GM04503 (cell line): ENCODE measurements at regions not wholly inside any gene's neighbourhood (a gene's known extent, or its start where the extent isn't known, plus 50 kb on each side); places are given as distances from the start of the nearest gene placed in this dataset.
"Not testable (repeated sequence)": the region's sequence is repeated elsewhere in the genome, so short reads cannot be mapped to it uniquely, and the experiment has no call there.

ENCODE experiments used
- DNase-seq: peaks from one replicate; pipeline ENCODE4 v3.0.0-alpha.2; 2012; ENCODE audit warnings: low read depth

DNA sequence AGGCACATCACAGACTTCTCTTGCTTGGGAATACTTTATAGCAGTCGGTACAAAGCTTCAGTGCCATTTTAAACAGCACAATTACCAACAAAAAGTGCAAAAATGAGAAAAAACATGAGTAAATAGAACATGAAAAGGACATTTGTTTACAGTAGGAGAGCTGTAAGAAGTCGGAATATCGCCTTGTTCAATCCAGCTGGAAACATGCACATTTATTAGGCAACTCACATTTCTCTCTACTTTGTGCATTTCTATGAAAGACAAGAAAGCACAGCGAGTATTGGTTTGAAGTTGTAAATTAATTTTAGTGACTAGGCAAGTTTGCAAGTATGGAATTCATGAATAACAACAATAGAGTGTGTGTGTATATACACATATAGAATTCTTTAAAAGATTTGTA is 484.7 kb downstream of the DACH1 start:
- no peak for DNase-seq

DNA sequence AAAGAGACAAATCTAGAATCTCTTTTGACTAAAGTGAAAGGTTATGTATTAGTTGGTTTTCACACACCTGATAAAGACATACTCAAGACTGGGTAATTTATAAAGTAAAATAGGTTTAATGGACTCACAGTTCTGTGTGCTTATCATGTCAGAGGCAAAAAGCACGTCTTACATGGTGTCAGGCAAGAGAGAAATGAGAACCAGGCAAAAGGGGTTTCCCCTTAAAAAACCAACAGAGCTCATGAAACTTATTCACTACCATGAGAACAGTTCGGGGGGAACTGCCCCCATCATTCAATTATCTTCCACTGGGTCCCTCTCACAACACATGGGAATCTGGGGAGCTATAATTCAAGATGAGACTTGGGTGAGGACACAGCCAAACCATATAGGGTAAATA is 486.8 kb downstream of the DACH1 start:
- DNase-seq: no peak

GRCh38 chr13:71378961-71379905 is 487.8 kb downstream of the DACH1 start:
- DNase-seq: no peak

DNA sequence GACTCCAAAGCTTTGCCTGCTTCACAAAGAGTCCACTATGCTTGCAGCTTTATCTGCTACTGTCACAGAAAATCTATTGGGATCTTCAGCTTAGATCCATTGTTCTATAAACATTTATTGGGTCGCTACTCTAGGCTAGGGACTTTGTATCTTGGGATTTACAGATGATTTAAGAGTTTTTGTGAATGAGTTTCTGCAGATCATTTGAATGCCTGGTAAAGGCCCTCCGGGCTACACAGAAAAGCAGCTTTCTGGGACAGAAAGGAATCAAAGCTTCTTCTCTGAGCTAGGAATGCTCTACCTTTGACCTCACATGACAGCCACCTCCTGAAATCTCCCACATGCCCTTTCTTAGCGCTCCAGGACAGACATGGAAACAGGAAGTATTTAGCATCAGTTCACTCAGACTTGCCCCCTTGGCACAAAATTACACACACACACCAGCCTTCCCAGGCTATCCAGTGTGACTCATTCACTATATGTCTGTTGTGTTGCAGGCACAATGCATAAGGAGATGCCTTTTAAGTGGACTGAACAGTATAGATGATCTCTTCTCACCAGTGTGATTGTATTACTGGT is 492.4 kb downstream of the DACH1 start:
- DNase-seq: no peak

DNA sequence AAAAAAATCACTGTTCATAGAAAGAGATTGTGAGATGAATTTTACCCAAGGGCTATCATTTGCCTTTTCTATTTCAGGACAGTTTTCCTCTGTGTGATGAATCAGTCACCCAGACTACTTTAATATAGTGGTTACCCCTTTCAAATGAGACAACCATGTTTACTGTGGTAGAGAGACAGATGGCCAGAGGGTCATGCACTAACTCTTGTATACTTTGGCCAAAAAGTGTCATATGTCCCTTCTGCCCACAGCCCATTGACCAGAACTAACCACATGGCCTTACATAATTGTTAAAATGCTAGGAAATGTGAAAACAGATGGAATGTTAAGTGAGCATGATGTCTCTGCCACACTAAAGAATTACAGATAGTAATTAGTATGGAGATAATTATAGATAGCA is 498.7 kb downstream of the DACH1 start:
- no peak for DNase-seq

GRCh38 chr13:71360041-71360440 is 507.0 kb downstream of the DACH1 start:
- no peak for DNase-seq

DNA sequence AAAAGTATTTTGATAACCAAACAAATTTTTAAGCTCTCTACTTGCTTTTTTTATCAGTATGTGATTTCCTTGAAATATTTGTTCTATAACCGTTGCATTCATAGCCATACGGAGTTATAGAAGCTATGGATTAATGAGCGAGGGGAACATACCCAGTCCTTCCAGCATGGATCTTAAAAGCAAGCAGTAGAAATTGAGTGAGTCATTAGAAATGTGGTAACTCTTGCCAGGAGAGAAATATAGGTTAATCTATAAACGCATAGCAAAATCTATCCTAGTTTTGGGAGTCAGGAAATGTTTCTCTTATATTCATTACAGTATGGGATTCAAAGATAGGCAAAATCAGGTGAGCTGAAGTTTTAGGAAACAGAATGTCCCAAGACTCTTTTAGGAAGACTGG is 507.4 kb downstream of the DACH1 start:
- DNase-seq: no peak

GRCh38 chr13:71358218-71358617 is 508.8 kb downstream of the DACH1 start:
- DNase-seq: no peak

GRCh38 chr13:71355010-71355409 is 512.0 kb downstream of the DACH1 start:
- no peak for DNase-seq

- DNase-seq: no peak
Observed at GRCh38 chr13:71350886-71351285, 516.1 kb downstream of the DACH1 start.

- DNase-seq: not testable (repeated sequence)
Observed at GRCh38 chr13:71345856-71346255, 521.1 kb downstream of the DACH1 start.

DNA sequence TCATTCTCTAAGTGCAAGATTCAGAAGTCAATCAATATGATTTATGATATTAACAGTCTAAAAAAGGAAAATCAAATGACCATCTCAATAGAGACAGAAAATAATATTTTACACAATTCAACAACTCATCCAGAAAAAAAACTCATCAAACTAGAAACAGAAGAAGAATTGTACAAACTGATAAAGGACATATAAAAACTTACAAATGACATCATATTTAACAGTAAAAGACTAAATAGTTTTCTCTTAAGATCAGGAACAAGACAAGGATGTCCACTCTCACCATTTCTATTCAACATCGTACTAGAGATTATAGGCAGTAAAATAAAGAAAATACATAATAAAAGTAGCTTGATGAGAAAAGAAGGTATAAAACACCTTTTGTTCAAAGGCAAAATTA is 527.3 kb downstream of the DACH1 start:
- no peak for DNase-seq

- no peak for DNase-seq
Observed at GRCh38 chr13:71339005-71339404, 528.0 kb downstream of the DACH1 start.

DNA sequence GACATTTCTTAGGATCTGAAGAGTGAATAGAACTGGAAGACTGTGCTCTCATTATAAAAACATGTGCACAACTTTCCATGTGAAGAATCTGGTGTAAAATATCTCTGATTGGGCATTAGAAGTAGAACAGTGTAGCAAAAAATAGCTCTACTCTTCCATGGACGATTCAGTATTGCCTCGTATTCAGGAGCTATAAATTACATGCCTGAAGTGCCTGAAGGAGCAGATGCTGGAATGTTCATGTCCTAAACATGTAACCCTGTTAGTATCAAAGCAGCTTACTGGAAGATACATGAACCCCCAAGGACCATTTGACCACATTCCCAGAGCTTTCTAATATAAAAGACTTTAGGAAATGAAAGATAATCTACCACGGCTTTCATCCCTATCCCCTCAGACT is 528.9 kb downstream of the DACH1 start:
- DNase-seq: no peak

- no peak for DNase-seq
Observed at GRCh38 chr13:71327266-71327665, 539.7 kb downstream of the DACH1 start.

DNA sequence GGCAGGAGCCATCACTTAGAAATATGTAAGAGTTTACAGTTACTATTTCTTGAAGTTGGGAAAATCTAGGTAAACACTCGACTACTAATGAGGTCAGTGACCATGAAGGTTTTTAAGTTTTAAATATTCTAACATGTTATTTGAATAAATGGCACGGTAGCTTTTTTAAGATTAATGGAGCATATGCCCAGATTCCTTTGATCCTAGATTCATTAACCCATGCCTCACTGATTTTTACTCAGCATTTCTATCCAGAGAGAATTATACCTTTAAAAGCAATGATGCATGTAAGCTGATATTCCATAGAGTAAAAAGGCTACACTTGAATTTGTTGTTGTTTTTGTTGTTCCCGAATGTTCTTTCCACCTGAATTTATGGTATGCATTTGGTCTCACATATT is 541.4 kb downstream of the DACH1 start:
- no peak for DNase-seq

GRCh38 chr13:71323266-71323665 is 543.7 kb downstream of the DACH1 start:
- no peak for DNase-seq

- DNase-seq: no peak
Observed at GRCh38 chr13:71320452-71320851, 546.6 kb downstream of the DACH1 start.

GRCh38 chr13:71316792-71317363 is 550.1 kb downstream of the DACH1 start:
- DNase-seq: no peak

DNA sequence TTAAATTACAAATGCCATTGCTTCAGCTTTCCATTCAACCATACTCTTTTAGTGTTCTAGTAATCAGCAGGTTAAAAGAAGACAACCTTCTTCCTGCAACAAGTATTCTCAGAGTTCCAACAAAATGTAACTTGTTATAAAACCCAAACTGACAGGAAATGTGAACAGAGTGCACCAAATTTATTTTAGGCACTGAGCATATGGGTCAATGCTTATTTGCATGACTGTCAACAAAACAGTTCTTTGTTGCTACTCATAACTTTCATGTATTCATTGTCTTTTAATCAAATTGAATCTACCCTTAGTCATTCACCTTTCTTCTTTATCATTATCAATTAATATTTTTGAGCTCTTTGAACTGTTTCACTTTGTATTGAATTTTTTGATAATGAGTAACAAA is 554.1 kb downstream of the DACH1 start:
- no peak for DNase-seq

DNA sequence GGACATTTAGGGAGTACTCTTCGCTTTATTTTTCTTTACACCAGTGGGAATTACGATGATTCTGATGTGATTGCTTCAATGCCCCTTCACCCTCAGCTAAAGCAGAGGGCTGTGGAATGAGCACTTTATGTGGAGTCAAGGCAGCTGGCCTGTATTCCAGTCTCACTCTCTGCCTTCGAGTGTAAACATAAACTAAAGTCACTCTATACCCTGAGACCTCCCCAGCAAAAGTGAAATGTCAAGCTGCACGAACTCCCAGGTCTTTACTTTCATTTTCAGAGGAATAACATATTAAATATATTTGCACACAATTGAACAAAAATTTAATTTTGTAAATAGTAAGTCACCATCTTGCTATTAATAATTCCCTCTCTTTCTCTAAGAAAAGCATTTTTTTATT is 557.1 kb downstream of the DACH1 start:
- DNase-seq: no peak

DNA sequence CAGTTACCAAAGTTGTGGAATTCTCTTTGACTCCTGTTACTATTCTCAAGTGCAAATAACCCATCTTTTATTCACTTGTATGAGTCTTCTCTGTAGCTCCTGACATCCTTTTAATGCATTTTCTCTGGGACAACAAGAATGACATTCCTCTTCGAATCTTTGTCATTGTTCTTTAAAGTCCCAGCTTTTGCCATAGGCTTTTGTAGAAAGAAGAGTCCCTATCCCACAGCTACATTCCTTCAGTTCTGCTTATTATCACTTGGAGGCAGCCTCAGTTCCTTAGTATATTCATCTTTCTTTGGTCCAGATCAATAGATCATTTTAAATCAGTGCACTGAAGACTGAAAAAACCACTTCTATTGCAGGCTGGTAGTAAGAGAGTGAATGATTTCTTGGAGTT is 560.2 kb downstream of the DACH1 start:
- no peak for DNase-seq

- DNase-seq: no peak
Observed at GRCh38 chr13:71304861-71305260, 562.1 kb downstream of the DACH1 start.
